KMS-11 (cell line): ENCODE measurements at regions not wholly inside any gene's neighbourhood (a gene's known extent, or its start where the extent isn't known, plus 50 kb on each side); places are given as distances from the start of the nearest gene placed in this dataset.

ENCODE experiments used
- H2AFZ ChIP-seq: fragments of 200-600 bp; sonication (generic); 2 replicates; pipeline ENCODE4 v1.6.1; 2016; ENCODE audit warnings: antibody characterized with exemption, mixed run types, low read depth
- H3K27ac ChIP-seq: fragments of 200-600 bp; sonication (generic); 2 replicates; pipeline ENCODE4 v1.6.1; 2016; ENCODE audit warnings: mild to moderate bottlenecking, mixed run types
- H3K27me3 ChIP-seq: fragments of 200-600 bp; sonication (generic); 2 replicates; pipeline ENCODE4 v1.6.1; 2017; ENCODE audit warnings: mild to moderate bottlenecking, low read depth, mixed run types, moderate library complexity; ENCODE audit not compliant: insufficient read depth
- H3K36me3 ChIP-seq: fragments of 200-600 bp; sonication (generic); 2 replicates; pipeline ENCODE4 v1.6.1; 2017; ENCODE audit warnings: mild to moderate bottlenecking, mixed run types; ENCODE audit not compliant: insufficient read depth
- H3K4me1 ChIP-seq: fragments of 200-600 bp; sonication (generic); 2 replicates; pipeline ENCODE4 v1.6.1; 2016; ENCODE audit warnings: mild to moderate bottlenecking, low read depth, mixed run types; ENCODE audit not compliant: poor library complexity, severe bottlenecking
- H3K4me2 ChIP-seq: fragments of 200-600 bp; sonication (generic); 2 replicates; pipeline ENCODE4 v1.7.0; 2016; ENCODE audit warnings: mild to moderate bottlenecking, mixed run types
- H3K4me3 ChIP-seq: fragments of 200-600 bp; sonication (generic); IDR thresholded peaks from 2 replicates; pipeline ENCODE4 v1.6.1; 2017; ENCODE audit warnings: low read depth, low read length, mixed read lengths; ENCODE audit not compliant: insufficient read depth
- H3K79me2 ChIP-seq: fragments of 200-600 bp; sonication (generic); 2 replicates; pipeline ENCODE4 v1.6.1; 2016; ENCODE audit warnings: low read depth, mixed run types; ENCODE audit not compliant: insufficient read depth
- H3K9ac ChIP-seq: fragments of 200-600 bp; sonication (generic); 2 replicates; pipeline ENCODE4 v1.6.1; 2016; ENCODE audit warnings: mild to moderate bottlenecking, mixed run types
- H4K20me1 ChIP-seq: fragments of 200-600 bp; sonication (generic); 2 replicates; pipeline ENCODE4 v1.6.1; 2016; ENCODE audit warnings: mild to moderate bottlenecking, mixed run types; ENCODE audit not compliant: insufficient read depth
- CTCF ChIP-seq: fragments of 200-600 bp; sonication (generic); conservative IDR thresholded peaks from 2 replicates; pipeline ENCODE4 v1.6.1; 2017; ENCODE audit warnings: low read depth, mild to moderate bottlenecking, antibody characterized with exemption, low read length, moderate library complexity, mixed read lengths

- Histone ChIP-seq H4K20me1 (no peaks in the 10 kb centered on the region), H3K9ac (no peak overlapping the region), H3K36me3 (no peaks in the 10 kb centered on the region), H3K4me1 (peaks cover 30% of the 10 kb centered on the region), H3K4me2 (0 out of 2 replicates have a peak overlapping the region, but pooled peaks have one; percentile 11), H3K27me3 (no peaks in the 10 kb centered on the region), H2AFZ (no peak overlapping the region), H3K79me2 (no peaks in the 10 kb centered on the region), H3K27ac (no peak overlapping the region), H3K4me3 (no peak overlapping the region)
- TF ChIP-seq CTCF: no peak
These were observed 78.1 kb upstream of the PELI1 start for GRCh38 chr2:64222351-64222750.

GRCh38 chr2:64223055-64223454, 78.8 kb upstream of the PELI1 start:
- no peaks in the 10 kb centered on the region for H3K36me3 ChIP-seq
- no peak overlapping the region for H3K27ac ChIP-seq
- no peak for TF ChIP-seq CTCF
- no peaks in the 10 kb centered on the region for H4K20me1 ChIP-seq
- 0 out of 2 replicates have a peak overlapping the region, but pooled peaks have one; percentile 5 for H2AFZ ChIP-seq
- H3K9ac ChIP-seq: no peak overlapping the region
- peaks cover 36% of the 10 kb centered on the region for H3K4me1 ChIP-seq
- H3K79me2 ChIP-seq: no peaks in the 10 kb centered on the region
- no peak overlapping the region; the same call in 1 of the 2 replicates for H3K4me2 ChIP-seq
- H3K27me3 ChIP-seq: no peaks in the 10 kb centered on the region
- no peak overlapping the region for H3K4me3 ChIP-seq

GRCh38 chr2:64225491-64225890, 81.3 kb upstream of the PELI1 start:
- H3K36me3 ChIP-seq: no peaks in the 10 kb centered on the region
- TF ChIP-seq CTCF: no peak
- no peak overlapping the region for H3K9ac ChIP-seq
- H3K79me2 ChIP-seq: no peaks in the 10 kb centered on the region
- no peak overlapping the region for H3K4me2 ChIP-seq
- no peaks in the 10 kb centered on the region for H3K27me3 ChIP-seq
- no peaks in the 10 kb centered on the region for H4K20me1 ChIP-seq
- no peak overlapping the region for H3K4me3 ChIP-seq
- H3K4me1 ChIP-seq: peaks cover 40% of the 10 kb centered on the region
- no peak overlapping the region for H2AFZ ChIP-seq
- no peak overlapping the region for H3K27ac ChIP-seq

GRCh38 chr2:64226611-64227010, 82.4 kb upstream of the PELI1 start:
- Histone ChIP-seq H2AFZ (no peak overlapping the region), H3K27me3 (no peaks in the 10 kb centered on the region), H3K36me3 (no peaks in the 10 kb centered on the region), H4K20me1 (no peaks in the 10 kb centered on the region), H3K4me3 (no peak overlapping the region), H3K4me2 (no peak overlapping the region), H3K4me1 (peaks cover 31% of the 10 kb centered on the region), H3K9ac (no peak overlapping the region), H3K79me2 (no peaks in the 10 kb centered on the region), H3K27ac (no peak overlapping the region)
- TF ChIP-seq CTCF: no peak
